H1 (cell line): ENCODE measurements at regions not wholly inside any gene's neighbourhood (a gene's known extent, or its start where the extent isn't known, plus 50 kb on each side); places are given as distances from the start of the nearest gene placed in this dataset.

Experiments
- CTCF ChIA-PET: fragments of 300-600 bp; sonication (Branson Sonifier 250); formaldehyde crosslinking; loops from one replicate; lab custom pipeline; 2021; ENCODE audit not compliant: partially characterized antibody; lab: Charles Lee
- POLR2A ChIA-PET: fragments of 300-600 bp; sonication (Branson Sonifier 250); formaldehyde crosslinking; loops from one replicate; lab custom pipeline; 2021; ENCODE audit warnings: inconsistent platforms; ENCODE audit not compliant: partially characterized antibody; lab: Charles Lee
- DNase-seq, 2 experiments: peaks; one replicate each; pipeline versions ENCODE4 v3.0.0 to v3.0.0-alpha.2; 2010 to 2022; ENCODE audit warnings: low spot score in 2 of 2, low read depth in 1 of 2, mixed read lengths in 1 of 2
- FAIRE-seq: peaks from 2 replicates; lab custom pipeline; 2011; peaks lifted over from hg19 to GRCh38; lab: Jason Lieb, UNC
- H2AFZ ChIP-seq: 2 replicates; pipeline ENCODE4 v1.8.1; 2012; ENCODE audit warnings: low read length, inconsistent platforms
- H2AK5ac ChIP-seq: 2 replicates; pipeline ENCODE4 v1.6.1; 2013; ENCODE audit warnings: low read depth, low read length
- H2BK120ac ChIP-seq: replicated peaks from 2 replicates; pipeline ENCODE3; 2013; ENCODE audit warnings: low read depth, low read length, inconsistent platforms
- H2BK12ac ChIP-seq: 2 replicates; pipeline ENCODE4 v1.6.1; 2013; ENCODE audit warnings: low read depth, low read length
- H2BK15ac ChIP-seq: 2 replicates; pipeline ENCODE4 v1.6.1; 2013; ENCODE audit warnings: low read length
- H2BK20ac ChIP-seq: 2 replicates; pipeline ENCODE4 v1.6.1; 2013; ENCODE audit warnings: low read length
- H2BK5ac ChIP-seq: 2 replicates; pipeline ENCODE4 v1.6.1; 2013; ENCODE audit warnings: low read depth, low read length
- H3K14ac ChIP-seq: 2 replicates; pipeline ENCODE4 v1.6.1; 2013; ENCODE audit warnings: inconsistent platforms; ENCODE audit not compliant: insufficient read length
- H3K18ac ChIP-seq: 2 replicates; pipeline ENCODE4 v1.6.1; 2013; ENCODE audit warnings: low read length; ENCODE audit errors: extremely low read depth
- H3K23ac ChIP-seq: 2 replicates; pipeline ENCODE4 v1.6.1; 2013; ENCODE audit warnings: inconsistent platforms; ENCODE audit not compliant: insufficient read length
- H3K23me2 ChIP-seq: 2 replicates; pipeline ENCODE4 v1.6.1; 2013; ENCODE audit warnings: low read depth, low read length
- H3K27ac ChIP-seq: 2 replicates; pipeline ENCODE4 v1.6.1; 2011; ENCODE audit warnings: low read depth, low read length, inconsistent platforms
- H3K27me3 ChIP-seq, 4 experiments: replicated peaks in 1 of 4; 1 replicate in 1 of 4; 2 replicates in 3 of 4; pipeline versions ENCODE4 v1.6.1 to v1.8.1; 2011 to 2013; ENCODE audit warnings: low read length in 3 of 4, mild to moderate bottlenecking in 3 of 4, inconsistent platforms in 2 of 4, mixed read lengths in 2 of 4, moderate library complexity in 1 of 4; ENCODE audit not compliant: control insufficient read depth in 3 of 4, insufficient read depth in 3 of 4; ENCODE audit errors: extremely low read depth in 1 of 4
- H3K36me3 ChIP-seq, 4 experiments: 2 replicates each; pipeline versions ENCODE4 v1.6.1 to v1.8.1; 2011 to 2013; ENCODE audit warnings: mild to moderate bottlenecking in 4 of 4, low read length in 3 of 4, moderate library complexity in 2 of 4, control low read depth in 1 of 4, inconsistent platforms in 1 of 4; ENCODE audit not compliant: insufficient read depth in 4 of 4, control insufficient read depth in 2 of 4
- H3K4ac ChIP-seq: replicated peaks from 2 replicates; pipeline ENCODE3; 2013; ENCODE audit warnings: low read length, low read depth, mixed read lengths, inconsistent platforms; ENCODE audit not compliant: insufficient read length
- H3K4me1 ChIP-seq, 4 experiments: replicated peaks in 1 of 4; 1 replicate in 1 of 4; 2 replicates in 3 of 4; pipeline versions ENCODE4 v1.6.1 to v1.8.1; 2011 to 2013; ENCODE audit warnings: low read length in 3 of 4, inconsistent platforms in 2 of 4, mixed read lengths in 1 of 4; ENCODE audit not compliant: insufficient read depth in 4 of 4, control insufficient read depth in 3 of 4
- H3K4me2 ChIP-seq, 2 experiments: 2 replicates each; pipeline versions ENCODE4 v1.6.1 to v1.8.1; 2011 to 2013; ENCODE audit warnings: low read depth in 2 of 2, low read length in 2 of 2, control low read depth in 1 of 2, inconsistent platforms in 1 of 2, mild to moderate bottlenecking in 1 of 2; ENCODE audit not compliant: insufficient read depth in 1 of 2
- H3K4me3 ChIP-seq, 4 experiments: fragments of 200-600, 300-600 bp in 1 of 4; sonication (generic), shearing (Covaris generic), sonication (Bioruptor Twin) in 1 of 4; 2 replicates each; pipeline versions ENCODE4 v1.5.1 to v1.8.1; 2011 to 2016; ENCODE audit warnings: low read length in 4 of 4, low read depth in 3 of 4, control low read depth in 2 of 4, inconsistent platforms in 2 of 4, mild to moderate bottlenecking in 2 of 4, mixed read lengths in 1 of 4, moderate library complexity in 1 of 4; ENCODE audit not compliant: insufficient read depth in 2 of 4; ENCODE audit errors: extremely low read depth in 1 of 4
- H3K56ac ChIP-seq: replicated peaks from 2 replicates; pipeline ENCODE3; 2013; ENCODE audit warnings: low read depth, mild to moderate bottlenecking, mixed read lengths, low read length, inconsistent platforms; ENCODE audit not compliant: insufficient read length
- H3K79me1 ChIP-seq: 2 replicates; pipeline ENCODE4 v1.6.1; 2013; ENCODE audit warnings: low read depth, low read length, control low read depth
- H3K79me2 ChIP-seq, 2 experiments: 2 replicates each; pipeline versions ENCODE4 v1.6.1 to v1.8.1; 2012 to 2013; ENCODE audit warnings: low read length in 2 of 2, mild to moderate bottlenecking in 2 of 2, inconsistent platforms in 1 of 2; ENCODE audit not compliant: insufficient read depth in 2 of 2, control insufficient read depth in 1 of 2
- H3K9ac ChIP-seq, 4 experiments: replicated peaks in 1 of 4; 1 replicate in 1 of 4; 2 replicates in 3 of 4; pipeline versions ENCODE4 v1.6.1 to v1.8.1; 2011 to 2013; ENCODE audit warnings: low read depth in 3 of 4, low read length in 3 of 4, control low read depth in 2 of 4, mild to moderate bottlenecking in 2 of 4, moderate library complexity in 2 of 4, inconsistent platforms in 1 of 4; ENCODE audit errors: extremely low read depth in 1 of 4
- H3K9me3 ChIP-seq, 2 experiments: 2 replicates each; pipeline versions ENCODE4 v1.6.1 to v1.8.1; 2012 to 2013; ENCODE audit warnings: mild to moderate bottlenecking in 2 of 2, moderate library complexity in 2 of 2, control low read depth in 1 of 2, inconsistent platforms in 1 of 2, low read depth in 1 of 2, low read length in 1 of 2, mixed read lengths in 1 of 2; ENCODE audit not compliant: insufficient read depth in 2 of 2
- H4K20me1 ChIP-seq, 2 experiments: replicated peaks in 1 of 2; 2 replicates each; pipeline versions ENCODE3 to v1.8.1; 2011 to 2013; ENCODE audit warnings: inconsistent platforms in 2 of 2, low read length in 2 of 2, mild to moderate bottlenecking in 1 of 2; ENCODE audit not compliant: insufficient read depth in 2 of 2, control insufficient read depth in 1 of 2
- H4K5ac ChIP-seq: 2 replicates; pipeline ENCODE4 v1.6.1; 2013; ENCODE audit warnings: low read length, low read depth, mixed read lengths, inconsistent platforms; ENCODE audit not compliant: insufficient read length
- H4K8ac ChIP-seq: 2 replicates; pipeline ENCODE4 v1.8.0; 2013; ENCODE audit warnings: mild to moderate bottlenecking, moderate library complexity, low read length, inconsistent platforms; ENCODE audit not compliant: insufficient read depth; ENCODE audit errors: extremely low read depth
- H4K91ac ChIP-seq: replicated peaks from 2 replicates; pipeline ENCODE3; 2013; ENCODE audit warnings: low read length, mixed read lengths, inconsistent platforms; ENCODE audit not compliant: insufficient read length
- CREB1 ChIP-seq: IDR thresholded peaks from 2 replicates; pipeline ENCODE4 v1.6.1; 2012; ENCODE audit warnings: inconsistent platforms
- CTBP2 ChIP-seq: IDR thresholded peaks from 2 replicates; pipeline ENCODE4 v1.7.0; 2011; ENCODE audit warnings: borderline replicate concordance, mild to moderate bottlenecking, moderate library complexity, mixed read lengths, low read length; ENCODE audit not compliant: insufficient read depth, insufficient read length
- KDM5A ChIP-seq: fragments of 200-600 bp; IDR thresholded peaks from 2 replicates; pipeline ENCODE4 v1.7.1; 2012; ENCODE audit warnings: mild to moderate bottlenecking, low read length, inconsistent platforms, mixed read lengths
- PHF8 ChIP-seq: fragments of 200-600 bp; sonication (generic); conservative IDR thresholded peaks from 2 replicates; pipeline ENCODE4 v1.7.1; 2012; ENCODE audit warnings: low read depth, mild to moderate bottlenecking, inconsistent platforms, low read length, moderate library complexity
- RAD21 ChIP-seq, 2 experiments: IDR thresholded peaks in 1 of 2; conservative IDR thresholded peaks in 1 of 2; 2 replicates each; pipeline ENCODE4 v1.6.1; 2011; ENCODE audit warnings: low read depth in 2 of 2, low read length in 2 of 2, improper control_type of control experiment in 1 of 2, inconsistent platforms in 1 of 2, mild to moderate bottlenecking in 1 of 2, moderate library complexity in 1 of 2
- SIN3A ChIP-seq, 2 experiments: IDR thresholded peaks in 1 of 2; conservative IDR thresholded peaks in 1 of 2; 2 replicates each; pipeline ENCODE4 v1.6.1; 2011 to 2012; ENCODE audit warnings: low read length in 2 of 2, improper control_type of control experiment in 1 of 2, low read depth in 1 of 2, mild to moderate bottlenecking in 1 of 2
- TAF1 ChIP-seq: IDR thresholded peaks from 2 replicates; pipeline ENCODE4 v1.6.1; 2011; ENCODE audit warnings: mild to moderate bottlenecking, low read depth, low read length
- USF2 ChIP-seq: IDR thresholded peaks from 2 replicates; pipeline ENCODE4 v1.6.1; 2011; ENCODE audit warnings: low read length, improper control_type of control experiment

- H3K18ac ChIP-seq, result no peak overlapping the region
- no peak overlapping the region for H3K27ac ChIP-seq
- H3K27me3 ChIP-seq, result no peaks in the 10 kb centered on the region
- H4K8ac ChIP-seq, result no peak overlapping the region
- H4K20me1 ChIP-seq, result no peaks in the 10 kb centered on the region
- no peak overlapping the region for H3K14ac ChIP-seq
- H2AFZ ChIP-seq, result no peak overlapping the region
- H2BK15ac ChIP-seq, result no peak overlapping the region
- H3K79me2 ChIP-seq, result no peaks in the 10 kb centered on the region
- H3K4ac ChIP-seq, result no peak overlapping the region
- H4K5ac ChIP-seq, result no peak overlapping the region
- H3K9me3 ChIP-seq, result peaks cover 0 to 4% of the 10 kb centered on the region in 2 experiments; a peak in 1 of 4 replicates
- H3K4me1 ChIP-seq, result no peaks in the 10 kb centered on the region
- no peak overlapping the region for H2BK120ac ChIP-seq
- H2AK5ac ChIP-seq, result no peak overlapping the region
- DNase-seq, result no peak
- no peak overlapping the region for H2BK5ac ChIP-seq
- no peak overlapping the region for H4K91ac ChIP-seq
- TF ChIP-seq KDM5A (no peak), CREB1 (no peak), RAD21 (IDR thresholded peaks at IDR 0.05 in 1 of 2, conservative IDR thresholded peaks at IDR 0.05 in 1 of 2; ENCODE audit: low read depth in 2 of 2, low read length in 2 of 2) (no peak), PHF8 (no peak), USF2 (no peak), TAF1 (no peak), SIN3A (conservative IDR thresholded peaks at IDR 0.05 in 1 of 2, IDR thresholded peaks at IDR 0.05 in 1 of 2; ENCODE audit: low read depth in 1 of 2, low read length in 2 of 2) (no peak), CTBP2 (no peak)
- H3K56ac ChIP-seq, result no peak overlapping the region
- POLR2A ChIA-PET, result no interaction called here
- H2BK20ac ChIP-seq, result no peak overlapping the region
- H3K36me3 ChIP-seq, result no peaks in the 10 kb centered on the region
- H3K79me1 ChIP-seq, result no peaks in the 10 kb centered on the region
- CTCF ChIA-PET, result no interaction called here
- no peak for FAIRE-seq
- no peak overlapping the region for H3K4me2 ChIP-seq
- no peak overlapping the region for H3K9ac ChIP-seq
- no peak overlapping the region for H3K4me3 ChIP-seq
- H3K23ac ChIP-seq, result no peak overlapping the region
- H3K23me2 ChIP-seq, result no peaks in the 10 kb centered on the region
- H2BK12ac ChIP-seq, result no peak overlapping the region
Measured at GRCh38 chr11:91755526-91755925, 469.1 kb upstream of the FAT3 start.
